ENCODE measurements at regions not wholly inside any gene's neighbourhood (a gene's known extent, or its start where the extent isn't known, plus 50 kb on each side); places are given as distances from the start of the nearest gene placed in this dataset.

DNA sequence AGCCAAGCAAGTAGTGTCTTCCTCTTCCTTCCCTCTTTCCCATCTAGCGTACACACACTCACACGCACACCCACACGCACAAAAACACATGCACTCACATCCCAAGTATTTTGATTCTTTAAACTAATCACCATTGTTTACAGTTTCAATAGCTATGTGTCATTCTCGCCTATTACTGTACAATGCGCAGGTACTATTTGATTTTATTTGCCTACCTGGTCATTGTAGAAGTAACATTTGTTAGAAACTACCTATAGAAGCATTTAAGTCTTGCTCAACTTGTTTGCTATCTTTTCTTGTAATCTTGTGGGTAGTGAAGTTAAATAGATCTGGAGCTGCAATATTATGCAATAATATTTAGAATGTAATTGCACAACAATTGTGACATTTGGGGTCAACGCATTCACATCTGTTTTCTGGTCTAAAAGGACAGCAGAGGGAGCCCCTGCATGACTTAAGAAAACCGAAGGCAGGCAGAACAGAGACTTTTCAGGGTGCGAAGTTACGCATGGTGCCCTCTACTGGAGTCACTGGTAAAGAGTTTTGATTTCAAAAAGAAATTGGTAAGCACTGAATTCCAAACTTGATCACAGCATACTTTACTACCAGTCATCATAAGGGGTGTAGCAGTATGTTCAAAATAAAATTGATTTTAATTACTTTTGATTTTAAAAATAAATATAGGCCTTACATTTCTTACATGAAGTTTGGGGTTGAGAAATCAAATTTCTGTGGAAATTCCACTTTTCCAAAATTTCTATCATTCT, 503.3 kb upstream of the FAM241A start:
- Histone ChIP-seq H3K27me3 (ENCODE audit: control insufficient read depth in 1 of 2, insufficient read depth in 2 of 2, low read length in 2 of 2) (no peaks in the 10 kb centered on the region), H3K27ac (ENCODE audit: low read depth, low read length) (no peak overlapping the region), H3K36me3 (ENCODE audit: insufficient read depth, low read length) (no peaks in the 10 kb centered on the region), H3K9ac (ENCODE audit: low read length) (no peak overlapping the region), H3K9me3 (ENCODE audit: low read length) (no peaks in the 10 kb centered on the region), H3K4me1 (ENCODE audit: insufficient read depth, low read length) (no peaks in the 10 kb centered on the region), H3K4me3 (ENCODE audit: low read depth in 1 of 2, low read length in 2 of 2) (no peak overlapping the region)

DNA sequence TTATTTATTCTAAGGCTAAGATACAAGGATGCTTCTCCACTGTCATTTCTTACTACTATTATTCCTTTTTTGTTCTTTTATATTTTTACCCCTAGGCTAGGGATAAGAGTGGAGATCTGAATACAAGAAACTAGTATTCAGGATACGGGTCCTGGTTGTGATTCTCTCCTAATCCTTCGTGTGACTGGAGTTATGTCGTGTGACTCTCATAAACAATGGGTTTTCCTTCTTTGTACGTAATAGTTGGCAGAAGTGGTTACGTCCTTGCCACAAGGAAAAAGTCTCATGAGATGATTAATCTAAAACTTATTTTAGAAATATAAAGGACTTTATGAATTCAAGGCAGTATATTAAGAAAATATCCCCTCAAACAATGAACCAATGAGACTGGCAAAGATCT, 497.2 kb upstream of the FAM241A start:
- no peaks in the 10 kb centered on the region for H3K36me3 ChIP-seq (ENCODE audit: insufficient read depth, low read length)
- no peak overlapping the region for H3K27ac ChIP-seq (ENCODE audit: low read depth, low read length)
- H3K4me1 ChIP-seq (ENCODE audit: insufficient read depth, low read length): no peaks in the 10 kb centered on the region
- no peak overlapping the region for H3K9ac ChIP-seq (ENCODE audit: low read length)
- H3K9me3 ChIP-seq (ENCODE audit: low read length): no peaks in the 10 kb centered on the region
- no peak overlapping the region for H3K4me3 ChIP-seq (ENCODE audit: low read depth in 1 of 2, low read length in 2 of 2)
- no peaks in the 10 kb centered on the region for H3K27me3 ChIP-seq (ENCODE audit: control insufficient read depth in 1 of 2, insufficient read depth in 2 of 2, low read length in 2 of 2)

DNA sequence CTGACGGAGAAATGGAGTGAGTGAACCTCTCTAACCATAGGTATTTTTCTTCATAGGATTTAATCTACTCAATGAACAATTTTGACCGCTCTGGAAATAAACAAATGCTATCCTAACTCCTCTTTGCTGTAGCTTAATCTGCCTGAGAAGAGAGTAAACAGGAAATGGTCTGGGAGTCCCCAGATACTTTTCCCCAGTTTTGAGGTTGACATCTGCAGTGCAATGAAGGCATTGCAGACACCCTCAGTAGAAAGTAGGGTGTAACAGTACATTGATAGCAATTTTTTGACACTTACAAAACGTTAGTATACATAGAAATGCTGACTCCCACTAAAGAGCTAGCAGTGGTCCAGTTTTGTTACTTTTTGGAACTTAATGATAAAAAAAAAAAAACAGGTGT, 495.9 kb upstream of the FAM241A start:
- no peaks in the 10 kb centered on the region for H3K36me3 ChIP-seq (ENCODE audit: insufficient read depth, low read length)
- no peak overlapping the region for H3K9ac ChIP-seq (ENCODE audit: low read length)
- no peaks in the 10 kb centered on the region for H3K4me1 ChIP-seq (ENCODE audit: insufficient read depth, low read length)
- H3K9me3 ChIP-seq (ENCODE audit: low read length): no peaks in the 10 kb centered on the region
- no peak overlapping the region for H3K27ac ChIP-seq (ENCODE audit: low read depth, low read length)
- H3K4me3 ChIP-seq (ENCODE audit: low read depth in 1 of 2, low read length in 2 of 2): no peak overlapping the region
- H3K27me3 ChIP-seq (ENCODE audit: control insufficient read depth in 1 of 2, insufficient read depth in 2 of 2, low read length in 2 of 2): no peaks in the 10 kb centered on the region

DNA sequence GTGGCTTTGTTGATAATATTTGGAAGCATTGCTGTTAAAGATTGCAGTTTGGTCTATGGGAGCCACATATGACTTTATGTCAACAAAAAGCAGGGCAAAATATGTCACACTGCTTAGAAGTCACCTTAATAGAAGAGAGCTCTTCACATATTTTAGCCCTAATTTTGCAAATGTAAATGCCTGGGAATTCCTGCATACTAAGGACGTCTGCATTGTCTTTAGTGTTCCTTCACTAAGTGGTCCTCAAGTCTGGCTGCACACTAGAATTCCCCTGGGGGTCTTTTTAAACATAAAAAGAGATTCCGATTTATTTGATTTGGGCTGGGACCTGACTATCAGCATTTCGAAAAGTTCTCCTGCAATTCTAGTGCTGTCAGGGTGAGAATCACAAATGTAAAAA, 495.1 kb upstream of the FAM241A start:
- H3K4me1 ChIP-seq (ENCODE audit: insufficient read depth, low read length): no peaks in the 10 kb centered on the region
- no peaks in the 10 kb centered on the region for H3K9me3 ChIP-seq (ENCODE audit: low read length)
- no peaks in the 10 kb centered on the region for H3K27me3 ChIP-seq (ENCODE audit: control insufficient read depth in 1 of 2, insufficient read depth in 2 of 2, low read length in 2 of 2)
- H3K9ac ChIP-seq (ENCODE audit: low read length): no peak overlapping the region
- H3K27ac ChIP-seq (ENCODE audit: low read depth, low read length): no peak overlapping the region
- no peaks in the 10 kb centered on the region for H3K36me3 ChIP-seq (ENCODE audit: insufficient read depth, low read length)
- no peak overlapping the region for H3K4me3 ChIP-seq (ENCODE audit: low read depth in 1 of 2, low read length in 2 of 2)

DNA sequence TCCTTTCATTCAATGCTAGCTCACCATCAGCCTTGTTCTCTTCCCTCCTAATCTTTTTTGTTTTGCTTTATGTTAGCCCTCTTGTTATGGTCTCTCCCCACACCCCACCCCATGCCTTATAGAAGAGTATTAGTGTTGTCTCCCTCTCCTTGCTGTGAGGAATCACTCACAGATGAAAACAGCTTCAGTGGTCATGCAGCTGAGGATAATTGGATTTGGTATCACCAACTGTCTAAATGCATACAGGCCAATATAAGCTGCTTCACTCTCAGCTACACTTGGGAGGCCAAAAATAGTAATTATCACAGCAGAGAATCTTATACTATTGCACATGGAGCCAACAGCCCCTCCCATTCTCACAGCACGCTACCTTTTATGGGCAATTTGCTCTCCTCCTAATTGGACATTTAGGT, 494.6 kb upstream of the FAM241A start:
- no peaks in the 10 kb centered on the region for H3K36me3 ChIP-seq (ENCODE audit: insufficient read depth, low read length)
- H3K9me3 ChIP-seq (ENCODE audit: low read length): no peaks in the 10 kb centered on the region
- H3K4me1 ChIP-seq (ENCODE audit: insufficient read depth, low read length): no peaks in the 10 kb centered on the region
- no peaks in the 10 kb centered on the region for H3K27me3 ChIP-seq (ENCODE audit: control insufficient read depth in 1 of 2, insufficient read depth in 2 of 2, low read length in 2 of 2)
- H3K27ac ChIP-seq (ENCODE audit: low read depth, low read length): no peak overlapping the region
- H3K4me3 ChIP-seq (ENCODE audit: low read depth in 1 of 2, low read length in 2 of 2): no peak overlapping the region
- H3K9ac ChIP-seq (ENCODE audit: low read length): no peak overlapping the region

DNA sequence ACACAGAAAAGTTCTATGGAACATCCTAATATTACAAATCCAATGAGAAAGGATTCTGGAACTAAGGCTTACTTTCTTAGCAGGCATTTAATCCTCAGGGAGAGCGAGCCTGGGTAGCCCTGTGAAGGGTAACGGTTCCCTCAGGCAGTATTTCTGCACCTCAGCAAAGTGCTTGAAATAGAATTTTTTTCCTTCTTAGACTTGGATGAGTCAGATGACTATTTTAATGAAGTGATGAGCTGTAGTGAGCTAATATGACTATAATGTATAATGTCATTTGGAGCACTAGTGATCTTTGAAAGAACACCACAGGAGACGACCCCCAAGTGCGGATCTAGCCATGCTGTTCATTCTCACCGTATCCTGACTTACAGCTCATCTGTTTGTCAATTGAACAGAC, 493.0 kb upstream of the FAM241A start:
- Histone ChIP-seq H3K4me3 (ENCODE audit: low read depth in 1 of 2, low read length in 2 of 2) (no peak overlapping the region), H3K4me1 (ENCODE audit: insufficient read depth, low read length) (no peaks in the 10 kb centered on the region), H3K27me3 (ENCODE audit: control insufficient read depth in 1 of 2, insufficient read depth in 2 of 2, low read length in 2 of 2) (no peaks in the 10 kb centered on the region), H3K9ac (ENCODE audit: low read length) (no peak overlapping the region), H3K36me3 (ENCODE audit: insufficient read depth, low read length) (no peaks in the 10 kb centered on the region), H3K9me3 (ENCODE audit: low read length) (no peaks in the 10 kb centered on the region), H3K27ac (ENCODE audit: low read depth, low read length) (no peak overlapping the region)

DNA sequence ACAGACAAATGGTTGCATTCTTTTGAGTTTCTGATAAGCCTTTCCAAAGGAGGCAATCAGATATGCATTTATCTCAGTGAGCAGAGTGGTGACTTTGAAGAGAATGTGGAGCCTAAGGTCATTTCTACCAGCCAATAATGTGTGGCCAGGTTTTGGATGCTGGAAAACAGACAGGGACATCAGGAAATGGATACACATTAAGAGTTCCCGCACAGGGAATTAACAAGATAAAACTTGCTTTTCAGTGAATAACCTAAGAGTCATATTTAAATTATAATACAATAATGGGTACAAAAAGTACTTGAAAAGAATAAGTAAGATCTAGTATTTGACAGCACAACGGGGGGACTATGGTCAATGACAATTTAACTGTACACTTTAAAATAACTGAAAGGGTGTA, 492.3 kb upstream of the FAM241A start:
- no peaks in the 10 kb centered on the region for H3K36me3 ChIP-seq (ENCODE audit: insufficient read depth, low read length)
- H3K9me3 ChIP-seq (ENCODE audit: low read length): no peaks in the 10 kb centered on the region
- H3K4me1 ChIP-seq (ENCODE audit: insufficient read depth, low read length): no peaks in the 10 kb centered on the region
- no peaks in the 10 kb centered on the region for H3K27me3 ChIP-seq (ENCODE audit: control insufficient read depth in 1 of 2, insufficient read depth in 2 of 2, low read length in 2 of 2)
- H3K9ac ChIP-seq (ENCODE audit: low read length): no peak overlapping the region
- no peak overlapping the region for H3K4me3 ChIP-seq (ENCODE audit: low read depth in 1 of 2, low read length in 2 of 2)
- H3K27ac ChIP-seq (ENCODE audit: low read depth, low read length): no peak overlapping the region

DNA sequence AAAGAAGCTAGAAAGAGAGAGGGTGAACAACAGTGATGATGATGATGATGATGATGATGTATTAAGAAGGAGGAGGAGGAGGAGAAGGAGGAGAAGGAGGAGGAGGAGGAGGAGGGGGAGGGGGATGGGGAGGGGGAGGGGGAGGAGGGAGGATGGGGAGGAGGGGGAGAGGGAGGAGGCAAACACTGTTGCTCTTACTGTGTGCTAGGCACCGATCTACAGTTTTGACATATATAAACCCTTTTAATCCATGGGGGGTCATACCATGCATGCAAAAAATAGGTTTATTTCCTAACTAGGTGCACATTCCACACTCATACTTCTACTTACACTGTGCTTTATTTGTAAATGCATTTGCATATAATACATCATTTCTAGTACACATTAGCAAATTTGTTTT, 482.8 kb upstream of the FAM241A start:
- H3K27me3 ChIP-seq (ENCODE audit: control insufficient read depth in 1 of 2, insufficient read depth in 2 of 2, low read length in 2 of 2): no peaks in the 10 kb centered on the region
- H3K4me1 ChIP-seq (ENCODE audit: insufficient read depth, low read length): no peaks in the 10 kb centered on the region
- no peak overlapping the region for H3K4me3 ChIP-seq (ENCODE audit: low read depth in 1 of 2, low read length in 2 of 2)
- H3K9ac ChIP-seq (ENCODE audit: low read length): no peak overlapping the region
- H3K36me3 ChIP-seq (ENCODE audit: insufficient read depth, low read length): no peaks in the 10 kb centered on the region
- no peak overlapping the region for H3K27ac ChIP-seq (ENCODE audit: low read depth, low read length)
- no peaks in the 10 kb centered on the region for H3K9me3 ChIP-seq (ENCODE audit: low read length)

DNA sequence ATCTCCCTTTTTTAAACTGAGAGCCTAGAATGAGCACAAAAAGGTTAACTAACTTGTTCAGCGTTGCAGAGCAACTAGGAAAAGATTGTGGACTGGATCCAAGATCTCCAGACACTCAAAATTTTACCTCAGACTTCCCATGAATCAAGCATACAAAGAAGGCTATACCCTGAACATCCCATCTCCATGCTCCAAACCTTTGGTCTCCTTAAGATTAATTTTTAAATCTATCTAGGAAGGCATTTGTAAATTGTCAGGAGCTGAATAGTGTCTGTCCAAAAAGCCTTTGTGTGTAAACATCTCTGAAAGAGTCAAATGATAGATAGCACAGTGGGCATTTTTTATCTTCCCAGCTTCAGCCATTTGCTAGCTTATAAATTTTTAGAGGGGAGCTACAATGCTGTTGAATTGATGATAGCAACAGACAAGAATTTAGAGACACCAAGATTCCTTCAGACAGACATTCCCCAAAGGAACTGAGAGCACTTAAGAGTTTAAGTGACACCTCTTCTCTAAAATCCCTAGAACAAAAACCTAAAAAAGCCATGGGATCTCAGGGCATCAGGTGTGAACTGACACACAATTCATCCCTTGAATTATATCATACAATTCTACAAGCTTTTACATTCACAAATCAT, 480.8 kb upstream of the FAM241A start:
- no peaks in the 10 kb centered on the region for H3K9me3 ChIP-seq (ENCODE audit: low read length)
- H3K36me3 ChIP-seq (ENCODE audit: insufficient read depth, low read length): no peaks in the 10 kb centered on the region
- no peak overlapping the region for H3K4me3 ChIP-seq (ENCODE audit: low read depth in 1 of 2, low read length in 2 of 2)
- no peaks in the 10 kb centered on the region for H3K27me3 ChIP-seq (ENCODE audit: control insufficient read depth in 1 of 2, insufficient read depth in 2 of 2, low read length in 2 of 2)
- no peak overlapping the region for H3K9ac ChIP-seq (ENCODE audit: low read length)
- no peak overlapping the region for H3K27ac ChIP-seq (ENCODE audit: low read depth, low read length)
- no peaks in the 10 kb centered on the region for H3K4me1 ChIP-seq (ENCODE audit: insufficient read depth, low read length)

DNA sequence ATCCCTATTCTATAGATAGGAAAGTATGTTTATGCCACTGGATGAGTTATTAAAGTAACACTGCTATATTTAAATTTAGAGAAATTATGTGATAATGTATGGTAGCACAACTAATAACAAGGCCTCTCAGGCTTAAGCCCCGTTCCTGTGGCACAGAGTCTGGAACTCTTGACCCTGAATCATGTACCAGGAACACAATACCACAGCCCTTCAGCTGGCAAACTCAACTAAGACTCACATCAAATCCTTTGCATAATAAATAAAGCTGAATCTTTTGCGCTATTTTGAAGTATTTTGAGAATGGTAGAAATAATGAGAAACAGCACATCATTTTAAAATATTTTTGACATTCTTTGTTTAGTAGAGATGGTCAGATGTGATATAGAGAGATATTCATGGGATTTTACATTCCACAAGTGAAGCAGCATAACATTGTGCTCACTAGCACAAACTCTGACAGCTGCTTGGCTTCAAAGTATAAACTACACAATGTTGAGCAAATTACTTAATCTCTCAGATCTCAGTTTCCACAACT, 478.4 kb upstream of the FAM241A start:
- Histone ChIP-seq H3K9me3 (ENCODE audit: low read length) (no peaks in the 10 kb centered on the region), H3K36me3 (ENCODE audit: insufficient read depth, low read length) (no peaks in the 10 kb centered on the region), H3K27me3 (ENCODE audit: control insufficient read depth in 1 of 2, insufficient read depth in 2 of 2, low read length in 2 of 2) (no peaks in the 10 kb centered on the region), H3K9ac (ENCODE audit: low read length) (no peak overlapping the region), H3K27ac (ENCODE audit: low read depth, low read length) (no peak overlapping the region), H3K4me1 (ENCODE audit: insufficient read depth, low read length) (no peaks in the 10 kb centered on the region), H3K4me3 (ENCODE audit: low read depth in 1 of 2, low read length in 2 of 2) (no peak overlapping the region)

DNA sequence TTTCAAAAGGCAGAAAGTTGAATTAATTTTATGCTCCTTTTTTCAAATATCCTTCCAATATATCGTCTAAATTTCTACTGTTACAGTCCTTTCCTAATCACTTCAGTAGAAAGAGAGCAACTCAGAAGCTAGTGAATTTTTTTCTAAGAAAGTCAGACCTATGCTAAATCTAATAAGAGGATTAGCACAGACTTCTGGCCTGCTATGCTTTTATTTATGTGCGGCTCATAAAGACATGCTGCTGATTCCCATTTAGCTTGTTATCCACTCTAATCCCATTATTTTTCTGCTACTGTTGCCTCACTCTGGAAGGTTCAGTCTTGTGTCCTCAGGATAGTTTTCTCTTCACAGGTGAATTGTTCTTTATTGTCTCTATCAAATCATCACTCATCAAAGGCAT, 473.5 kb upstream of the FAM241A start:
- no peak overlapping the region for H3K9ac ChIP-seq (ENCODE audit: low read length)
- no peak overlapping the region for H3K4me3 ChIP-seq (ENCODE audit: low read depth in 1 of 2, low read length in 2 of 2)
- H3K4me1 ChIP-seq (ENCODE audit: insufficient read depth, low read length): no peaks in the 10 kb centered on the region
- H3K36me3 ChIP-seq (ENCODE audit: insufficient read depth, low read length): no peaks in the 10 kb centered on the region
- H3K27me3 ChIP-seq (ENCODE audit: control insufficient read depth in 1 of 2, insufficient read depth in 2 of 2, low read length in 2 of 2): no peaks in the 10 kb centered on the region
- no peaks in the 10 kb centered on the region for H3K9me3 ChIP-seq (ENCODE audit: low read length)
- no peak overlapping the region for H3K27ac ChIP-seq (ENCODE audit: low read depth, low read length)

DNA sequence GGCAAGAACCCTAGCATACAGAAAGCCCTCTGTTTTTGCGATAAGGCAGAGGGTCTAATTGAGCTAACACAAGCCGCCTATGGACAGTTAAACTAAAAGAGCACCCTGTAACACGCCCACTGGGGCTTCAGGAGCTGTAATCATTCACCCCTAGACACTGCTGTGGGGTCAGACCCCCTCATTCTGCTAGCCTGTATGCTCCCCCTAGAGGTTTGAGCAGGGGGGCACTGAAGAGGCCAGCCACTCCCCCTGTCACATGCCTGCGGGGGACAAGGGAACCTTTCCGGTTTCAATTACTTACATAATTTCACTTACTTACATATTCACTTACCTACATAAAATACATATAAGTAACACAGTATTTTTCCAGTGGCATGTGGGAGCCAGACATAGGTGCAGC, 469.5 kb upstream of the FAM241A start:
- no peak overlapping the region for H3K27ac ChIP-seq (ENCODE audit: low read depth, low read length)

More for the DNA sequence above, 469.5 kb upstream of the FAM241A start:
- Histone ChIP-seq H3K9ac (ENCODE audit: low read length) (no peak overlapping the region), H3K4me3 (ENCODE audit: low read depth in 1 of 2, low read length in 2 of 2) (no peak overlapping the region), H3K36me3 (ENCODE audit: insufficient read depth, low read length) (no peaks in the 10 kb centered on the region), H3K4me1 (ENCODE audit: insufficient read depth, low read length) (no peaks in the 10 kb centered on the region), H3K27me3 (ENCODE audit: control insufficient read depth in 1 of 2, insufficient read depth in 2 of 2, low read length in 2 of 2) (no peaks in the 10 kb centered on the region), H3K9me3 (ENCODE audit: low read length) (no peaks in the 10 kb centered on the region)

All from muscle layer of colon (tissue), 2 donors.